ENCODE measurements at regions not wholly inside any gene's neighbourhood (a gene's known extent, or its start where the extent isn't known, plus 50 kb on each side); places are given as distances from the start of the nearest gene placed in this dataset.
"Not testable (repeated sequence)": the region's sequence is repeated elsewhere in the genome, so short reads cannot be mapped to it uniquely, and the experiment has no call there.

GRCh38 chr11:103808252-103808651, 228.2 kb upstream of the DDI1 start:
- DNase-seq (ENCODE audit: low spot score) = no peak
- Histone ChIP-seq H3K4me2 (ENCODE audit: low read length) (no peak overlapping the region), H3K79me2 (ENCODE audit: insufficient read depth, low read depth, low read length) (no peaks in the 10 kb centered on the region), H3K4me3 (ENCODE audit: low read depth, low read length, poor library complexity, severe bottlenecking) (no peak overlapping the region), H3K4me1 (ENCODE audit: insufficient read depth, low read length, poor library complexity, severe bottlenecking) (no peaks in the 10 kb centered on the region), H4K20me1 (ENCODE audit: insufficient read depth, low read length) (no peaks in the 10 kb centered on the region), H3K9me2 (ENCODE audit: insufficient read depth, low read length) (no peaks in the 10 kb centered on the region), H3K27ac (ENCODE audit: low read depth, low read length, poor library complexity, severe bottlenecking) (no peak overlapping the region), H3K36me3 (ENCODE audit: insufficient read depth, low read length) (no peaks in the 10 kb centered on the region), H2AFZ (ENCODE audit: low read length) (no peak overlapping the region), H3K9me3 (ENCODE audit: low read length) (no peaks in the 10 kb centered on the region)
- TF ChIP-seq EZH2phosphoT487 (IDR thresholded peaks at IDR 0.05; ENCODE audit: borderline replicate concordance, low read depth, low read length) (no peak), CTCF (conservative IDR thresholded peaks at IDR 0.05; ENCODE audit: low read length) (no peak)
- intact Hi-C loops (cut with micrococcal nuclease; ENCODE audit: unreplicated experiment) = no loop called here
- no TSS peak for BruUV-seq (replicated peaks)
- POLR2A ChIA-PET = interaction anchor here (2.0 kb wide), 1 partner anchor 18 kb away, joined by 5 read pairs; no protein-coding TSS in a partner anchor
- CTCF ChIA-PET (ENCODE audit: unreplicated experiment) = no interaction called here

GRCh38 chr11:103811870-103812455, 224.5 kb upstream of the DDI1 start:
- no peaks in the 10 kb centered on the region for H4K20me1 ChIP-seq (ENCODE audit: insufficient read depth, low read length)
- H3K4me3 ChIP-seq (ENCODE audit: low read depth, low read length, poor library complexity, severe bottlenecking) = no peak overlapping the region
- H3K27ac ChIP-seq (ENCODE audit: low read depth, low read length, poor library complexity, severe bottlenecking) = no peak overlapping the region
- H3K9me3 ChIP-seq (ENCODE audit: low read length) = no peaks in the 10 kb centered on the region
- no peaks in the 10 kb centered on the region for H3K9me2 ChIP-seq (ENCODE audit: insufficient read depth, low read length)
- BruUV-seq (replicated peaks) = no TSS peak
- no peaks in the 10 kb centered on the region for H3K79me2 ChIP-seq (ENCODE audit: insufficient read depth, low read depth, low read length)
- no peaks in the 10 kb centered on the region for H3K36me3 ChIP-seq (ENCODE audit: insufficient read depth, low read length)
- no peaks in the 10 kb centered on the region for H3K4me1 ChIP-seq (ENCODE audit: insufficient read depth, low read length, poor library complexity, severe bottlenecking)
- no peak overlapping the region for H2AFZ ChIP-seq (ENCODE audit: low read length)
- no peak overlapping the region for H3K4me2 ChIP-seq (ENCODE audit: low read length)
- no peak for DNase-seq (ENCODE audit: low spot score)
- ChIA-PET POLR2A (interaction anchor here (0.9 kb wide), 1 partner anchor 9 kb away, joined by 3 read pairs; no protein-coding TSS in a partner anchor), CTCF (ENCODE audit: unreplicated experiment) (no interaction called here)
- intact Hi-C loops (cut with micrococcal nuclease; ENCODE audit: unreplicated experiment) = no loop called here
- no peak for TF ChIP-seq EZH2phosphoT487 (IDR thresholded peaks at IDR 0.05; ENCODE audit: borderline replicate concordance, low read depth, low read length)
- no peak for TF ChIP-seq CTCF (conservative IDR thresholded peaks at IDR 0.05; ENCODE audit: low read length)

GRCh38 chr11:103812680-103813079, 223.8 kb upstream of the DDI1 start:
- H3K36me3 ChIP-seq (ENCODE audit: insufficient read depth, low read length) = no peaks in the 10 kb centered on the region
- TF ChIP-seq CTCF (conservative IDR thresholded peaks at IDR 0.05; ENCODE audit: low read length) = peak; percentile 31; the same call in 1 of the 2 replicates
- TF ChIP-seq EZH2phosphoT487 (IDR thresholded peaks at IDR 0.05; ENCODE audit: borderline replicate concordance, low read depth, low read length) = no peak
- no peak overlapping the region for H3K27ac ChIP-seq (ENCODE audit: low read depth, low read length, poor library complexity, severe bottlenecking)
- H2AFZ ChIP-seq (ENCODE audit: low read length) = no peak overlapping the region
- no peaks in the 10 kb centered on the region for H3K9me3 ChIP-seq (ENCODE audit: low read length)
- no TSS peak for BruUV-seq (replicated peaks)
- no peak overlapping the region for H3K4me3 ChIP-seq (ENCODE audit: low read depth, low read length, poor library complexity, severe bottlenecking)
- no peaks in the 10 kb centered on the region for H3K79me2 ChIP-seq (ENCODE audit: insufficient read depth, low read depth, low read length)
- intact Hi-C loops (cut with micrococcal nuclease; ENCODE audit: unreplicated experiment) = no loop called here
- no peaks in the 10 kb centered on the region for H3K4me1 ChIP-seq (ENCODE audit: insufficient read depth, low read length, poor library complexity, severe bottlenecking)
- no peak overlapping the region for H3K4me2 ChIP-seq (ENCODE audit: low read length)
- H3K9me2 ChIP-seq (ENCODE audit: insufficient read depth, low read length) = no peaks in the 10 kb centered on the region
- H4K20me1 ChIP-seq (ENCODE audit: insufficient read depth, low read length) = no peaks in the 10 kb centered on the region
- ChIA-PET CTCF (ENCODE audit: unreplicated experiment) (no interaction called here), POLR2A (no interaction called here)
- DNase-seq (ENCODE audit: low spot score) = peak; percentile 3

GRCh38 chr11:103820345-103820744, 216.1 kb upstream of the DDI1 start:
- H3K9me2 ChIP-seq (ENCODE audit: insufficient read depth, low read length); H4K20me1 ChIP-seq (ENCODE audit: insufficient read depth, low read length); H3K36me3 ChIP-seq (ENCODE audit: insufficient read depth, low read length); H3K79me2 ChIP-seq (ENCODE audit: insufficient read depth, low read depth, low read length); intact Hi-C loops (cut with micrococcal nuclease; ENCODE audit: unreplicated experiment); H2AFZ ChIP-seq (ENCODE audit: low read length); DNase-seq (ENCODE audit: low spot score); H3K27ac ChIP-seq (ENCODE audit: low read depth, low read length, poor library complexity, severe bottlenecking); H3K9me3 ChIP-seq (ENCODE audit: low read length); H3K4me2 ChIP-seq (ENCODE audit: low read length); BruUV-seq (replicated peaks); H3K4me3 ChIP-seq (ENCODE audit: low read depth, low read length, poor library complexity, severe bottlenecking); H3K4me1 ChIP-seq (ENCODE audit: insufficient read depth, low read length, poor library complexity, severe bottlenecking); CTCF ChIA-PET (ENCODE audit: unreplicated experiment): not testable (repeated sequence)
- POLR2A ChIA-PET = interaction anchor here (0.7 to 1.0 kb wide), 3 partner anchors 16 to 232 kb away, joined by 3 to 4 read pairs (median 3); no protein-coding TSS in a partner anchor

All from OCI-LY7 (cell line).